Loucy (cell line): ENCODE measurements at regions not wholly inside any gene's neighbourhood (a gene's known extent, or its start where the extent isn't known, plus 50 kb on each side); places are given as distances from the start of the nearest gene placed in this dataset.

Experiments
- H2AFZ ChIP-seq: fragments of 200-600 bp; sonication (generic); 2 replicates; pipeline ENCODE4 v1.6.0; 2016; ENCODE audit warnings: antibody characterized with exemption, mild to moderate bottlenecking, low read length, moderate library complexity
- H3F3A ChIP-seq: fragments of 200-600 bp; 2 replicates; pipeline ENCODE4 v1.6.0; 2016; ENCODE audit warnings: antibody characterized with exemption, low read depth, mild to moderate bottlenecking
- H3K27me3 ChIP-seq: fragments of 200-600 bp; sonication (generic); 2 replicates; pipeline ENCODE4 v1.6.1; 2014; ENCODE audit warnings: low read length, mild to moderate bottlenecking; ENCODE audit not compliant: insufficient read depth, poor library complexity, severe bottlenecking
- H3K36me3 ChIP-seq: fragments of 200-600 bp; sonication (generic); 2 replicates; pipeline ENCODE4 v1.6.1; 2016; ENCODE audit warnings: low read length; ENCODE audit not compliant: insufficient read depth
- H3K4me1 ChIP-seq: fragments of 200-600 bp; sonication (generic); 2 replicates; pipeline ENCODE4 v1.5.1; 2014; ENCODE audit warnings: low read length, mild to moderate bottlenecking; ENCODE audit not compliant: insufficient read depth, poor library complexity, severe bottlenecking
- H3K4me2 ChIP-seq: fragments of 200-600 bp; sonication (generic); 2 replicates; pipeline ENCODE4 v1.6.0; 2014; ENCODE audit warnings: antibody characterized with exemption, low read length, low read depth, mild to moderate bottlenecking; ENCODE audit not compliant: poor library complexity, severe bottlenecking
- H3K4me3 ChIP-seq: fragments of 200-600 bp; sonication (generic); 2 replicates; pipeline ENCODE4 v1.5.1; 2014; ENCODE audit warnings: low read length, mild to moderate bottlenecking, mixed read lengths; ENCODE audit not compliant: poor library complexity, severe bottlenecking
- H3K79me2 ChIP-seq: fragments of 200-600 bp; sonication (generic); 2 replicates; pipeline ENCODE4 v1.6.1; 2014; ENCODE audit warnings: low read length; ENCODE audit not compliant: insufficient read depth
- H3K9ac ChIP-seq: fragments of 200-600 bp; sonication (generic); 2 replicates; pipeline ENCODE4 v1.6.0; 2014; ENCODE audit warnings: mild to moderate bottlenecking, low read depth, low read length, moderate library complexity; ENCODE audit not compliant: poor library complexity, severe bottlenecking
- H3K9me2 ChIP-seq: fragments of 200-600 bp; sonication (generic); replicated peaks from 2 replicates; pipeline ENCODE4 v1.6.1; 2016; ENCODE audit warnings: low read depth, low read length, mixed read lengths
- H3K9me3 ChIP-seq: fragments of 200-600 bp; sonication (generic); 2 replicates; pipeline ENCODE4 v1.6.1; 2014; ENCODE audit warnings: mild to moderate bottlenecking, antibody characterized with exemption, low read length, low read depth; ENCODE audit not compliant: insufficient read depth
- H4K20me1 ChIP-seq: fragments of 200-600 bp; sonication (generic); 2 replicates; pipeline ENCODE4 v1.6.0; 2014; ENCODE audit warnings: antibody characterized with exemption, low read length, mild to moderate bottlenecking; ENCODE audit not compliant: insufficient read depth, poor library complexity, severe bottlenecking
- CTCF ChIP-seq: fragments of 200-600 bp; sonication (generic); conservative IDR thresholded peaks from 2 replicates; pipeline ENCODE4 v1.5.1; 2014; ENCODE audit warnings: mild to moderate bottlenecking, antibody characterized with exemption, low read length
- EZH2phosphoT487 ChIP-seq: fragments of 200-600 bp; IDR thresholded peaks from 2 replicates; pipeline ENCODE4 v1.6.1; 2018; ENCODE audit warnings: antibody characterized with exemption, mild to moderate bottlenecking, moderate library complexity, borderline replicate concordance

DNA sequence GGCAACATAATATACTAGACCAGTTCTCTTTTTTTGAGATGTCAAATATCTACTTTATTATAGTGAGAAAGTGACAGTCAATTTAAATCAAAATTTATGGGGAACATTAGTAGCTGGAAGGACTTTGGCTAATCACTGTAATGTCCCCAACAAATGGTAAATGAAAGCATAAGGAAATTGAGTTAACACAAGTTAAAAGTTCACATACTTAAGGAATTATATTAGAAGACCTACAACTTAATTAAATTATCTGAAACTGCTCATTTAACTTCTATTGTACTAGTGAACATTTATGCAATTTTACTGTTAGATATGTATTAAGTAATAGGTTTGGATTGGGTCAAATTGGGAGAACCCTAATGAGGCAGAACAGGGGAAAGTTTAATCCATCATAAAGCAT lies 160.3 kb upstream of the TENM3 start:
- no peak overlapping the region for H2AFZ ChIP-seq
- no peak overlapping the region for H3K9ac ChIP-seq
- no peaks in the 10 kb centered on the region for H4K20me1 ChIP-seq
- TF ChIP-seq EZH2phosphoT487 (no peak), CTCF (no peak)
- H3K79me2 ChIP-seq, result no peaks in the 10 kb centered on the region
- H3K4me1 ChIP-seq, result no peaks in the 10 kb centered on the region
- no peaks in the 10 kb centered on the region for H3K27me3 ChIP-seq
- no peaks in the 10 kb centered on the region for H3K36me3 ChIP-seq
- no peak overlapping the region for H3K4me3 ChIP-seq
- no peaks in the 10 kb centered on the region for H3K9me3 ChIP-seq
- no peaks in the 10 kb centered on the region for H3K9me2 ChIP-seq
- H3K4me2 ChIP-seq, result no peak overlapping the region
- H3F3A ChIP-seq, result no peaks in the 10 kb centered on the region

- Histone ChIP-seq H3K79me2 (no peaks in the 10 kb centered on the region), H3K4me2 (no peak overlapping the region), H3K36me3 (no peaks in the 10 kb centered on the region), H3F3A (no peaks in the 10 kb centered on the region), H3K9me2 (no peaks in the 10 kb centered on the region), H4K20me1 (no peaks in the 10 kb centered on the region), H3K27me3 (no peaks in the 10 kb centered on the region), H3K4me3 (no peak overlapping the region), H3K9me3 (no peaks in the 10 kb centered on the region), H2AFZ (no peak overlapping the region), H3K9ac (no peak overlapping the region), H3K4me1 (no peaks in the 10 kb centered on the region)
- TF ChIP-seq EZH2phosphoT487 (no peak), CTCF (no peak)
These were observed 159.4 kb upstream of the TENM3 start for GRCh38 chr4:182083671-182084410.

DNA sequence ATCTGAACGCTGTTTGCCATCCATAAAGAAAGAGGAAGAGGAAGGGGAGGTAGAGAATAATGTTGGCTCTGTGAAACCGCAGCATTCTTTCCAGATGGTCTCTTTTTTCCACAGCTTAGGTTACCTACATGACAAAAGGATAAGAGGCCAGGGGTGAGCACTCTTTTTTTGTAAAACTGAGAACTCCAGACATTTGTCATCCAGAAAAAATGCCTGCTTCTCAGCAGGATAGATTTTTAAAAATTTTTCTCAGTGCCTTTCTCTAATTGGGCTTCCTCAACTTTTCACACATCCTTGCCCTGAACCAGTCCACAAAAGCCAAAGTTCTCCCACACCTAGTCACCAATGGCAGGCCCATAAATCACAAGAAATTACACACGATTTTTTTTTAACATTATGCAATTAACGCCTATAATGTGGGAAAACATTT lies 158.1 kb upstream of the TENM3 start:
- no peak overlapping the region for H3K4me2 ChIP-seq
- H3K9ac ChIP-seq, result no peak overlapping the region
- no peaks in the 10 kb centered on the region for H3K36me3 ChIP-seq
- no peaks in the 10 kb centered on the region for H3K9me2 ChIP-seq
- TF ChIP-seq CTCF (no peak), EZH2phosphoT487 (no peak)
- H3K79me2 ChIP-seq, result no peaks in the 10 kb centered on the region
- H3K9me3 ChIP-seq, result no peaks in the 10 kb centered on the region
- no peaks in the 10 kb centered on the region for H3K27me3 ChIP-seq
- H2AFZ ChIP-seq, result no peak overlapping the region
- H3F3A ChIP-seq, result no peaks in the 10 kb centered on the region
- H3K4me1 ChIP-seq, result no peaks in the 10 kb centered on the region
- H3K4me3 ChIP-seq, result no peak overlapping the region
- H4K20me1 ChIP-seq, result no peaks in the 10 kb centered on the region
